HG03095 (cell line): ENCODE measurements at regions not wholly inside any gene's neighbourhood (a gene's known extent, or its start where the extent isn't known, plus 50 kb on each side); places are given as distances from the start of the nearest gene placed in this dataset.
A peak's percentile ranks its signal among the peaks of the same experiment; 100 is the strongest.
"Not testable (repeated sequence)": the region's sequence is repeated elsewhere in the genome, so short reads cannot be mapped to it uniquely, and the experiment has no call there.

Experiments
- ATAC-seq: cut with Tn5 transposase; IDR thresholded peaks from one replicate; pipeline ENCODE4 v1.9.1; 2021; ENCODE audit warnings: moderate library complexity; ENCODE audit not compliant: unreplicated experiment

DNA sequence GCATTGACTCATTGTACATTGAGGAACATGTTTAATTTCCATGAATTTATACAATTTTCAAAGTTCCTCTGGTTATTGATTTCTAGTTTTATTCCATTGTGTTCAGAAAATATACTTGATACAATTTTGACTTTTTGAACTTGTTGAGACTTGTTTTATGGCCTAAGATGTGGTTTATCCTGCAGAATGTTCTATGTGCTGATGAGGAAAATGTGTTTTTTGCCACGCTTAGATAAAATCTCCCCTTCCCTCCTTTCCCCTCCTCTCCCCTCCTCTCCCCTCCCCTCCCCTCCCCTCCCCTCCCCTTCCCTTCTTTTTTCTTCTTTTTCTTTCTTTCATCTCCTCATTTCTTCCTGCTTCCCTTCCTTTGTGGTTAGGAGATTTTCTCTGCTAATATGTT, 470.8 kb upstream of the MAP3K7 start:
- no peak for ATAC-seq

- no peak for ATAC-seq
These were observed 469.1 kb upstream of the MAP3K7 start for GRCh38 chr6:91055959-91056358.

DNA sequence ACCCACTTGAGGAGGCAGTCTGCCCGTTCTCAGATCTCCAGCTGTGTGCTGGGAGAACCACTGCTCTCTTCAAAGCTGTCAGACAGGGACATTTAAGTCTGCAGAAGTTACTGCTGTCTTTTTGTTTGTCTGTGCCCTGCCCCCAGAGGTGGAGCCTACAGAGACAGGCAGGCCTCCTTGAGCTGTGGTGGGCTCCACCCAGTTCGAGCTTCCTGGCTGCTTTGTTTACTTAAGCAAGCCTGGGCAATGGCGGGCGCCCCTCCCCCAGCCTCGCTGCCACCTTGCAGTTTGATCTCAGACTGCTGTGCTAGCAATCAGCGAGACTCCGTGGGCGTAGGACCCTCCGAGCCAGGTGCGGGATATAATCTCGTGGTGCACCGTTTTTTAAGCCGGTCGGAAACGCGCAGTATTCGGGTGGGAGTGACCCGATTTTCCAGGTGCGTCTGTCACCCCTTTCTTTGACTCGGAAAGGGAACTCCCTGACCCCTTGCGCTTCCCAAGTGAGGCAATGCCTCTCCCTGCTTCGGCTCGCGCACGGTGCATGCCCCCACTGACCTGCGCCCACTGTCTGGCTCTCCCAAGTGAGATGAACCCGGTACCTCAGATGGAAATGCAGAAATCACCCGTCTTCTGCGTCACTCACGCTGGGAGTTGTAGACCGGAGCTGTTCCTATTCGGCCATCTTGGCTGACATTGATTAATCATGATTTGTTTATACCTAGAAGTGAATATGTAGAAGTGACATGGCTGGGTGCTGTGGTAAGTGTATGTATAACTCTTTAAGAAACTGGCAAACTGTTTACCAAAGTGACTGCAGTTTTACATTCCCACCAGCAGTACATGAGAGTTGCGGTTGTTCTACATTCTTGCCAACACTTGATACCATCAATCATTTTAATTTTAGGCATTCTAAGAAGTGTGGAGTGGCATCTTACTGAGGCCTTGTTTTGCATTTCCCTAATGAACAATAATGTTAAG, 465.9 kb upstream of the MAP3K7 start:
- ATAC-seq, result not testable (repeated sequence)

GRCh38 chr6:91045161-91045560, 458.3 kb upstream of the MAP3K7 start:
- no peak for ATAC-seq

GRCh38 chr6:91043751-91044150, 456.9 kb upstream of the MAP3K7 start:
- ATAC-seq, result no peak

GRCh38 chr6:91042656-91043055, 455.8 kb upstream of the MAP3K7 start:
- no peak for ATAC-seq

- ATAC-seq, result no peak
These were observed 447.1 kb upstream of the MAP3K7 start for GRCh38 chr6:91033964-91034363.

DNA sequence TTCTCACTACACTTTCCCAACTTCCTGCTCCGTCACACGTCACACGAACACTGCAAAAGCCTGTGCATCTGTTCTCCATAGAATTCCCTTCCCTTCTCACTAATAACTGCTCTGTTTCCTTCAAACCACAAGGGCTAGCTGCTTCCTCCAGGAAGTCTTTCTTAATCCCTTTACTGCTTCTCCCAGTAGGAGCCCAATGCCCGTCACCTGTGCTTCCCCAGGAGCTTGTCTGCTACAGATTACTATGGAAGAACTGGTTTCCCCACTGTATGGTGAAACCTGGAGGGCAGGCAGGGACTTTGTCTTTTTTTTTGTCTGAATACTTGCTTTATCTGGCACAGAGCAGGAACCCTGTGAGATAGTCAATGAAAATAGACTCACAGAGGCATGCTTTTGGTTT, 444.7 kb upstream of the MAP3K7 start:
- no peak for ATAC-seq

DNA sequence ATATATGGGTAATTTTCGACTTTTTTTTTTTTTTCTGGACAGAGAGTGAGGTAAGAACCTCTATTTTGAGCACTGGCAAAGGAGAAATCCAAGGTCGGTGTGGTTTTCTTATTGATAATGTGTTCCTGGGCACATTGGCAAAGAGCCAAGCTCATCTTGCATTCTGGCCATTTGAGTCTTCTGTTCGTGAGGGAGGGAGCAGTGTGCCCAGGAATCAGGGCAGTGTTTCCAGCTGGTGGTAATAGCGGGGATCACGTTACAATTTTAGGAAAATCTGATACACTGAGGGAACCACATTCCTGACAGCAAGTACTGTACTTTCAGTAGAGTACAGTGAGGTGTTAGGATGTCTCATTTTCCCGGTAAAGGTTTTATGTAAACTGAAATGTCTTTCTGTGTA, 442.3 kb upstream of the MAP3K7 start:
- ATAC-seq, result no peak

DNA sequence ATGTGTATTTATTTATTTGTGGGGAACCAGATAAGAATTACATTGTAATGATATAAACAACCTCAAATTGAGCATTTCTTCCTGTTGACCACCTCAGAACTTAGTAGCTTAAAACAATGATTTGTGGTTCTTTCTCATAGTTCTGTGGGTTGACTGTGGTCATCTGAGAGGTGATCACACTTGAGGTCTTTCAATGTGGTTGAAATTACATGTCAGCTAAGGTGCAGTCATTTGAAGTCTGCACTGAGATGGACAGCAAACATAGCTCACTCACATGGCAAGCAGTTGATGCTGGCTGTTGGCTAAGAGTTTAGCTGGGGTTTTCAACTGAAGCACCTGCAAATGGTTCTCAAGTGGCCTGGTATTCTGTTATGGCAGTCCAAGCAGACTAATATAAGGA, 436.7 kb upstream of the MAP3K7 start:
- no peak for ATAC-seq

DNA sequence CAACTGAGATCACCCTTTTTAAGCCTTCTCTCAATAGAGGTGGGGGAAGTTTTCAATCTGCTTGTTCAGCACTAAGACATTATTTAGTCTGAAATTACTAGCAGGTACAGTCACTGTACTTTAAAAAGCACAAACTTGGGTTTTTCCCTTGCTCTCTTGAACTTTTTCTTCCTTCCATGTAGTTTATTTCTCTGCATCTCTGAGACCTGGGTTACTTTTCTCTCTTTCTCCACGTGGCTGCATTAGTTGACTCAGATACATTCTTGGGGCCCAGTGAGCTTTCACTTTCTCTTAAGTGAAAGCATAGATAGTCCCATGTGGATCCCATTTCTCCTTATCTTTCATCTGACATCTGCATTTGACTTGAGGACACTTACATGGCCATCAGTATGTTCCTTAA, 433.9 kb upstream of the MAP3K7 start:
- ATAC-seq, result peak; percentile 74

DNA sequence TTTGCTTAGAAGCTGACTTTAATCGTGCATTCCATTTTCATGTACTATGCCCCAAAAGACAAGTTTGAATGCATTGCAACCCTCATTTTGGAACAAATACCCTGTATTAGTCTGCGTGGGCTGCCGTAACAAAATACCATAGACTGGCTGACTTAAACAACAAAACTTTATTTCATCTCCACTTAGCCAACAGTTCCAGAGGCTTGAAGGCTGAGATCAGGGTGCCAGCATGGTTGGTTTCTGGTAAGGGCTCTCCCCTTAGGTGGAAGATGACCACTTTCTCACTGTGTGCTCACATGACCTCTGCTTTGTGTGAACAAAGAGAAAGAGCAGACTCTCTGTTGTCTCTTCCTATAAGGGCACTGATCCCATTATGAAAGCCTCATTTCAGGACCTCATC, 431.7 kb upstream of the MAP3K7 start:
- ATAC-seq, result no peak

- ATAC-seq, result no peak
These were observed 426.6 kb upstream of the MAP3K7 start for GRCh38 chr6:91013511-91013910.

GRCh38 chr6:90997076-90997475, 410.2 kb upstream of the MAP3K7 start:
- ATAC-seq, result no peak

DNA sequence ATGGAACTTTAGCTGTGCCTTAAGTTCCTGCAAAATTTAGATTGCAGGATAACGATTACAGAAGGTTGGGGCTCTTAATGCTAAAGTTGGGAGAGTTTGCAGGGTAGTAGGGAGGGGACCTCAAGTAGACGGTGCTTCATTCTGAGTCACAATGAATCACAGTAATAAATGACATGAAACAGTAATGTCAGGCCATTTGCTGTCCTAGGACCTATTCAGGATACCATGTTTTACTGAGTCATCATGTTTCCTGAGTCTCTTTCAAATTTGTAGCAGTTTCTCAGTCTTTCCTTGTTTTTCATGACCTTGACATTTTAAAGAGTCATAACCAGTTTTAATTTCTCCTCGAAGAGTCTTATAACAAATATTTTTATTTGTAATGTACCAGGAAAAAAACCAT, 406.9 kb upstream of the MAP3K7 start:
- ATAC-seq, result no peak

DNA sequence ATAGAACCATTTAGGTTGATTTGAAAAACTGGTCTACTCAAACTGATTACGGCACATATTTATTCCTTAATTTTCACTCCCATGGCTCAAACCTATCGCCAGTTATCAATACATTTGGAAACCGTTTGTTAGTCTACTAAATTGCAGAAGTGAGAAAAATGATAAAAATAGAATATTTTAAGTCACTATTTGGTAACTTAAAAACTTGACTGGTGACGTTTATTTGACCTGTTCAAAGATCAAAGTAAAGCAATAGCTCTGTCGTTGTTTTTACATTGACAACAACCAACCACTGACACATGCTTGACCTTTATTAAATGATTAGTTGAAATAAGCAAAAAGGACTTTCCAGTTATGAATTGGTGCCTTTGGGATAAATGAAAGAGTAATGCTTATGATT, 402.9 kb upstream of the MAP3K7 start:
- no peak for ATAC-seq

DNA sequence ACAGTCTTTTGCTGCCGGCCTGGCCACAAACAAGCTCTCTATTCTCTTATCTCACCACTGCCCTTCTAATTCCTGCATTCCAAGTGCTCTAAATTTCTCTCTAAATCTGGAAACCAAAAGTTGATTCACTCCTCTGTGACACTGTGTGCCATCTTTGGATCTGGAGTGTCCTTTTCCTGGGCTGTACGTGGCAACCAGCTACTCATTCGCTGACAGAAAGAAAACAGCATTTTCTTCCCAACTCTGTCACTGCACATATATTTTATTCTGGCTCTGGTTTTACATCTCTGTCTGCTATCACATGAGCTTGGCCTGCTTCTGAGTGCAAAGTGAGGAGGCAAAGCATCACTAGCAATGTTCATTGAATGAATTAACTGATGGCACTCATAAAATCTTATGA, 397.2 kb upstream of the MAP3K7 start:
- ATAC-seq, result no peak

- no peak for ATAC-seq
These were observed 396.6 kb upstream of the MAP3K7 start for GRCh38 chr6:90983462-90983861.

DNA sequence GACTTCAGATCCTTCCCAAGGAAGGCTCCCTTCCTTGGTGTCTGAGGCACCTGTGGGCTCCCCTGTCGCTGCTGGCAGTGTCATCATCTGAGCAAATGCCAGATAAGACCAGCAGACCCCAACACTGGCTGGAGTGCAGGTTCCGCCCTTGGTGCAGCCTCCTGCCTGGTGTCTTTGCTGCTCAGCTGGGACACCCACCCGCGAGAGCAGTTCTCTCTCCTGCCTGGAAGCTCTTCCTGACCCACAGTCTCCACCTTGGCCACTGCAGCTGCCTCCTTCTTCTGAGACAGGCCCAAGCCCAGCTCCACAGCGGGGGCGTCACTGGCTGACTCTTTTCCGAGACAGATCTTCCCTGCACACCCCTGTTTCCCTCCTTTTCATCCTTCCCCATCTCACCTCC, 395.7 kb upstream of the MAP3K7 start:
- no peak for ATAC-seq

GRCh38 chr6:90982051-90982450, 395.2 kb upstream of the MAP3K7 start:
- ATAC-seq, result no peak

GRCh38 chr6:90978046-90978445, 391.2 kb upstream of the MAP3K7 start:
- ATAC-seq, result peak; percentile 77

- ATAC-seq, result no peak
These were observed 390.6 kb upstream of the MAP3K7 start for GRCh38 chr6:90977513-90977912.

DNA sequence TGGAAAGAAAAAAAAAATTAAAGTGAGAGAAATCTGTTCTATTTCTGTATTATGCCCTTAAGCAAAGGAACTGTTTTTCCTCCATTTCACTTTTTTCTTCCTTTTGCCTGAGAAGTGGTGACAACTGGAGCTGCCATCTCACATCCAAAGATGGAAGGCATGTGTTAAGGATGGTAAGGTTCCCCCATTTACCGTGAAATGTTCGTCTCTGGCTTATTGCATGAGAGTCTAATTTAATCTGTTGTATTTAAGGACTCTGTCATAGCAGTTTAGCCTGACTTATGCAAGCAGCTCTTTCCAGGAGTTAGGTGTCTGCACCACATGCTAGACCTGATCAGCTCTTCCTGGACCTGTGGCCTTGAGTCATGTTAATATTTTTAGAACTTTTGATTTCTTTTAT, 389.5 kb upstream of the MAP3K7 start:
- no peak for ATAC-seq
